WTC11 (cell line): ENCODE measurements at regions not wholly inside any gene's neighbourhood (a gene's known extent, or its start where the extent isn't known, plus 50 kb on each side); places are given as distances from the start of the nearest gene placed in this dataset.

Source experiments
- ATF1 ChIP-seq: sonication (generic); formaldehyde crosslinking; IDR thresholded peaks from 2 replicates; pipeline ENCODE4 v1.8.1; 2023; ENCODE audit warnings: mild to moderate bottlenecking, moderate library complexity, missing genetic modification reagents
- ATF3 ChIP-seq: sonication (generic); formaldehyde crosslinking; conservative IDR thresholded peaks from 2 replicates; pipeline ENCODE4 v1.8.1; 2022; ENCODE audit warnings: mild to moderate bottlenecking, missing genetic modification reagents
- CTCF ChIP-seq: fragments of 200-600 bp; IDR thresholded peaks from 2 replicates; pipeline ENCODE4 v1.8.0; 2022; ENCODE audit warnings: antibody characterized with exemption
- ESRRA ChIP-seq: sonication (generic); formaldehyde crosslinking; IDR thresholded peaks from 2 replicates; pipeline ENCODE4 v1.8.1; 2022; ENCODE audit warnings: mild to moderate bottlenecking, missing genetic modification reagents, borderline replicate concordance
- FOXK1 ChIP-seq: sonication (generic); formaldehyde crosslinking; IDR thresholded peaks from 2 replicates; pipeline ENCODE4 v1.8.0; 2022; ENCODE audit warnings: mild to moderate bottlenecking, moderate library complexity, missing genetic modification reagents
- MXD4 ChIP-seq: fragments of 250-450 bp; sonication (Bioruptor Pico); IDR thresholded peaks from 2 replicates; pipeline ENCODE4 v1.8.0; 2021; ENCODE audit warnings: mild to moderate bottlenecking, moderate library complexity, borderline replicate concordance
- NR2C2 ChIP-seq: sonication (generic); formaldehyde crosslinking; IDR thresholded peaks from 2 replicates; pipeline ENCODE4 v1.8.0; 2022; ENCODE audit warnings: mild to moderate bottlenecking, missing genetic modification reagents
- USF1 ChIP-seq: sonication (generic); formaldehyde crosslinking; IDR thresholded peaks from 2 replicates; pipeline ENCODE4 v1.8.0; 2022; ENCODE audit warnings: mild to moderate bottlenecking, missing genetic modification reagents
- ZNF121 ChIP-seq: sonication (generic); formaldehyde crosslinking; IDR thresholded peaks from 2 replicates; pipeline ENCODE4 v1.8.0; 2023; ENCODE audit warnings: missing genetic modification reagents
- TF ChIP-seq, protein P1 (sequence below): sonication (generic); formaldehyde crosslinking; IDR thresholded peaks from 2 replicates; pipeline ENCODE4 v1.8.1; 2022; ENCODE audit warnings: low read depth, mild to moderate bottlenecking, moderate library complexity, missing genetic modification reagents, borderline replicate concordance
- TF ChIP-seq, protein P2 (sequence below): sonication (generic); formaldehyde crosslinking; IDR thresholded peaks from 2 replicates; pipeline ENCODE4 v1.8.1; 2023; ENCODE audit warnings: mild to moderate bottlenecking, missing genetic modification reagents, moderate library complexity

DNA sequence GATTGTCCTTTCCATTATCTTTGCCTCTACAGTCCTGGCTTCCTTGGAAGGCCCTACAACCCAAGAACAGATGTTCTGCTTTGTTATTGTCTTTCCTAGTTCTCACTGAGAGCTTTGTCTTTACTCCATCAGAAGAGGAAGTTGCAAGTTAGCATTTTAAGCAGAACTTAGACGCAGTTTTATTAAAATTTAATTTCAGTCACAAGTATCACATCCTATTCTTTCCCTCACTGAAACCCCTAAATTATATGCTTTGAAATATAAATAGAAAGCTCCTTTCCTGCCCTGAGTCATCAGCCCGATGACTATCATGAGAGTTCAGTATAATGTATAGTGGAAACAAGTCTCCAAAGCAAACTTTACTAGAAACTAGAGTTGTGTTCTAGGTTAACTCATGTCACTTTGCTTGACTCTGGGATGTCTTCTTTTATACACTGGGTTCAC is 291.2 kb upstream of the RBMS3 start:
- TF ChIP-seq, protein P1, sequence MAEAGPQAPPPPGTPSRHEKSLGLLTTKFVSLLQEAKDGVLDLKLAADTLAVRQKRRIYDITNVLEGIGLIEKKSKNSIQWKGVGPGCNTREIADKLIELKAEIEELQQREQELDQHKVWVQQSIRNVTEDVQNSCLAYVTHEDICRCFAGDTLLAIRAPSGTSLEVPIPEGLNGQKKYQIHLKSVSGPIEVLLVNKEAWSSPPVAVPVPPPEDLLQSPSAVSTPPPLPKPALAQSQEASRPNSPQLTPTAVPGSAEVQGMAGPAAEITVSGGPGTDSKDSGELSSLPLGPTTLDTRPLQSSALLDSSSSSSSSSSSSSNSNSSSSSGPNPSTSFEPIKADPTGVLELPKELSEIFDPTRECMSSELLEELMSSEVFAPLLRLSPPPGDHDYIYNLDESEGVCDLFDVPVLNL (CRISPR knock-in tag): no peak
- TF ChIP-seq, protein P2, sequence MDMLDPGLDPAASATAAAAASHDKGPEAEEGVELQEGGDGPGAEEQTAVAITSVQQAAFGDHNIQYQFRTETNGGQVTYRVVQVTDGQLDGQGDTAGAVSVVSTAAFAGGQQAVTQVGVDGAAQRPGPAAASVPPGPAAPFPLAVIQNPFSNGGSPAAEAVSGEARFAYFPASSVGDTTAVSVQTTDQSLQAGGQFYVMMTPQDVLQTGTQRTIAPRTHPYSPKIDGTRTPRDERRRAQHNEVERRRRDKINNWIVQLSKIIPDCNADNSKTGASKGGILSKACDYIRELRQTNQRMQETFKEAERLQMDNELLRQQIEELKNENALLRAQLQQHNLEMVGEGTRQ (CRISPR knock-in tag): no peak
- TF ChIP-seq USF1: no peak
- no peak for TF ChIP-seq CTCF
- TF ChIP-seq ATF3 (CRISPR knock-in tag): no peak
- TF ChIP-seq ZNF121 (CRISPR knock-in tag): no peak
- TF ChIP-seq ESRRA (CRISPR knock-in tag): no peak
- TF ChIP-seq ATF1 (CRISPR knock-in tag): no peak
- TF ChIP-seq NR2C2 (CRISPR knock-in tag): no peak
- TF ChIP-seq FOXK1 (CRISPR knock-in tag): no peak
- TF ChIP-seq MXD4 (CRISPR knock-in tag): no peak
